ENCODE measurements at regions not wholly inside any gene's neighbourhood (a gene's known extent, or its start where the extent isn't known, plus 50 kb on each side); places are given as distances from the start of the nearest gene placed in this dataset.

DNA sequence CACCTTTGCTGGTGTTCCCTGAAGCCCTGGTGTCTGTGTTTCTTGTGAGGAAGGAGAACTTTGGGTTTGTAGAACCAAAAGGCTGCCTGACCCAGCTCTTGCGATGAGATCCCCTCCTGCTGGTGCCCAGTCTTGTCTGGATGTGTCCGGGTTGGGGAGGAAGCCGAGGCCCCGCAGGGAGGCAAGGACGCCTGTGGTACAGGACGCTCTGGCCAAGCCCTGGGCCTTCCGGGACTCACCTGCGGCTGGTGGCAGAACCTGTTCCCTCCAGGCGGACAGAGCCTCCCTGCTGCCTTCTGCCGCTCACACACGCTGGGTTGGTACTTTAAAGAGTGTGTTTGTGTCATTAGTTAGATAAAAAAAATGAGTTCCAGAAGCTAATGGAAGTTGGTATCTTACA is 616.2 kb downstream of the GALR1 start:
- no peak for DNase-seq (ENCODE audit: low spot score)
- intact Hi-C loops (cut with DNase I) = no loop called here

DNA sequence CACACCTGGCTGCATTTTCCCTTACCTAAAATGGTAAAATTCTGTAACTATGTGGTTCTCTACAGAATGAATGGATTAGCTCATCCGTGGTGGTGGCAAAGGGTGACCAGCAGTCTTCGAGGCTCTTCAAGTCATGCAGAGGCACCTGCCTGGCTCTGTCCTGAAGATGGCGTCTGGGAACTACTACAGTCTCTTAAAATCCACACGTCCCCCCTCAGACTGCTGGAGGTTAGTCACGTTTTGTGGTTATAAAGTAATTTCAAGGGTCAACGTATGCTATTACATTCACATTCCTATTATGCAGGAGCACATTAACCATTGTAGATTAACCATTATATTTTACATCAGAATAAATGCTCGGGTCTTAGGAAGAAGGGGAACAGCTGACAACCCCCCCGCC is 616.7 kb downstream of the GALR1 start:
- no peak for DNase-seq (ENCODE audit: low spot score)
- intact Hi-C loops (cut with DNase I) = no loop called here

DNA sequence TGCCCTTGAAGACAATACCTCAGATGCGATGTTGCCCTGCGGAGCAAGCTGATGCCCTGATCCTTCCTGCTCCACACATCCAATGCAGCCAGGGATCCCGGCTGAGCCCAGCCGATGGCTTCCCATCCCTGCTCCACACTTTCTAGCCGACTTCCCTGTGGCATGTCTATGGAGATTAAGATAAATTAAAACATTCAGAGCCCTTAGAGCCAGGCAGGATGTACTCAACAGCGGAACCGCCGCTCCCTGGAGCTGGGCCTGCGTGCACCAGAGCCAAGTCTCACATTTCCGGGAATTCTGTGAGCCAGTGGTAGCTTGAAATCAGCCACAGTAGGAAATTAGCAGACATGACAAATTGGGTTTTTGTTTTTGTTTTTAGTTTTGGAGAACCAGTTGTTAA is 620.6 kb downstream of the GALR1 start:
- DNase-seq (ENCODE audit: low spot score) = no peak
- intact Hi-C loops (cut with DNase I) = no loop called here

DNA sequence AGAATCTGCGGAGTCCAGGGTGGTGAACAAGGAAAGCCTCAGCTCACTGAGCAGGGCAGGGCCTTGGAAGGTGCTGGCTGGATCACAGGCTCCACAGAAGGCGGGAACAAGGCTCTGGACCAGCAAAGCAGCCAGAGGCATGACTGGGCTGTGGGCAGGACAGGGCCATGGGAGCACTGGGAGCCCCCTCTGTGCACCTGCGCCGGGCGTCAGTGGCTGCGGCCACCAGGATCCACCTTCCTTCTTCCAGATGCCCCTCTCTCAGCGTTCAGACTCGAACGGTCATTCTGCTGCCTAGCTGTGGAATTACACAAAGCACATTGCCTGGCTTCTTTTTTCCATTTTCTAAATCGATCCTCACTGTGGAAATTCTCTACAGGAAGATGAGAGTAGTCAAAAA is 621.2 kb downstream of the GALR1 start:
- intact Hi-C loops (cut with DNase I) = no loop called here
- no peak for DNase-seq (ENCODE audit: low spot score)

DNA sequence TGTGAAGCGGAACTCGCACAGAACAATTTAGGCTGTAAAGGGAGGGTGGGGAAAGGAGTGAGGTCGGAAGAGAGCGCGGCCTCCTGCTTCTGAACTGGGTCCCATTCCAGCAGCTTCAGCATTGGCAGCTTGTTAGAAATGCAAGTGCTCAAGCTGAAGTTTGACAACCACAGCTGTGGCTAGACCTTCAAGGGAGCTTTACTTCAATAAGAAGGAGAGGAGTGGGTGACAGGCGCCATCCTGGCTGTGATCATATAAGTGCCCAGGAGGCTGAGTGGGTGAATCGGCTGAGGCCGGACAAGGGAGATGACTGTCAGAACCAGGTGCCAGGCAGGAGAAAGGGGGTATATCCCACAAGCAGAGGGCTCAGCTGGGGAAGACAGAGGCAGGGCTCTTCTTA is 622.5 kb downstream of the GALR1 start:
- intact Hi-C loops (cut with DNase I) = no loop called here
- DNase-seq (ENCODE audit: low spot score) = no peak

DNA sequence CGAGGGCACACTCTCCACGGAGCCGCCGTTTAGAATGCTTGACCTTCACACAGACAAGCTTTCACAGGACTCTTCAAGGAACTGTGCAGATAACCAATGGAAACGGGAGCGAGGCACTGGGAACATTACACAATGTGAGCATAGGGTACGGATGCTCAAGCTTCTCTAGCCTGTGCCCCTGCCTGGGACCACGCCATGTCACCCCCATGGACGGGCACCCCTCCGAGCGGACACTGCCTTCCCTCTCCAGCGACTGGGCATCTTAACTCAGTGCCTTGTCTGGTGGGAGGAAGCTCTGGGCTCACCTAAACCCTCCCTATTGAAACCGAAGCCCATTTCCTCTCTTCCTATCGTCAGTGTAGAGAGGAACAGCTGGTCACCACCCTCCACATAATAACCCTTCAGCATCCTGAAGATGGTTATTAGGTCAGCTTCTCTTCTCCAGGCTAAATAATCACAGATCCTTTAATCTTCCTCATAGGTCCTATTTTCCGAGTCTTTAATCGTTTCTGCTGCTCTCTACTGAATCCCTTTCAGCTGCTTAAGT is 626.7 kb downstream of the GALR1 start:
- DNase-seq (ENCODE audit: low spot score) = no peak
- intact Hi-C loops (cut with DNase I) = no loop called here

DNA sequence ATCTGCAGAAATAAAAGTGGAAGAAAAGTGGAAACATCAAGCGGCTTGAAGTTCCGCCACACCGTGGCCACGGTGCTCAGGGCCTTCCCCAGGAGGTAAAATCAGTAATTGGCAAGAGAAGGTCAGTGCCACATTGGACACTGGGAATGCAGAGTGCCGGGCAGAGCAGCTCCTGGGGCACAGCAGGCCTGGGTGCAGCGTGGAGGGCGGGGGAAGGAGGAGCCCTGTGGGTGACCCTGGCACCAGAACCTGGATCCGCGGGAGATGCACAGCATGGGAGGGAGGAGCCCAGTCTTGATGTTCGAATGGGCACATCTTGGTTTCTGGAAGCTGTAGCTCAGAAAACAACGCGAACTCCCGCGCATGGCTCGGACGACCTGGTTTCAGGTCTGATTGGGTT is 630.2 kb downstream of the GALR1 start:
- no peak for DNase-seq (ENCODE audit: low spot score)
- intact Hi-C loops (cut with DNase I) = no loop called here

DNA sequence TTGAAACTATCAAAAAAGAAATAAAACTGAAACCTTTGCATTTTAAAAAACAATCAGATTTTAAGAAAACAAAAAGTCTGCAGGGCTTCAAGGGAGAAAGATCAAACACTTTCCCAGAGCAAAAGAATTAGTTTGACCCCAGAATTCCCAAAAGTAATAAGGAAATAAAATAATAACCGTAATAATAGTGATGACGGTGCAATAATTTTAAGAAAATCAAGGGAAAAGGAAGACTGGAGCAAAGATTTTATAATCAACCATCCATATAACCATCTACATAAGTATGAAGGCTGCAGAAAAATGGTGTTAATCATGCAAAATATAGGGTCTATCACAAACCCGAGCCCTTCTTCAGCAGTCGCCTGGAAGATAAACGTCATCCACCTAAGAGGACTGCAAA is 634.8 kb downstream of the GALR1 start:
- no peak for DNase-seq (ENCODE audit: low spot score)
- intact Hi-C loops (cut with DNase I) = no loop called here

DNA sequence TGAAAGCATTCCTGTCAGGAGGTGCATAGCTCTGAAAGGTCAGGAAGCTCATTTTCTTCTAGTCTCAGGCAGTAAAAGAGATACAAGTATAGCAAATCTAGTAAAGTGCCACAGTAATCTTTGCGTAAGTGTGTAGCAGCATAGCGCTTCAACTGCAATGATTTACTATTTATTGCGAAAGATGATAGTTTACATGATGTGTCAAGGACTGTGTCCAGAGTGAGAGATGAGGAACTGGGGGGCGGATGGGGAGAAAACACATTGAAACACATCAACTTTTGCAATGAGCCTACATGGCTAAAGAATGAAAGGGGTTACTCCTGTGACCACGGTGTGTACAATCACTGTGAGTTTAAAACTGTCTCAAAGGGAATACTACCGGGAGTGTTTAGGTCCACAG is 644.4 kb downstream of the GALR1 start:
- intact Hi-C loops (cut with DNase I) = no loop called here
- DNase-seq (ENCODE audit: low spot score) = no peak

DNA sequence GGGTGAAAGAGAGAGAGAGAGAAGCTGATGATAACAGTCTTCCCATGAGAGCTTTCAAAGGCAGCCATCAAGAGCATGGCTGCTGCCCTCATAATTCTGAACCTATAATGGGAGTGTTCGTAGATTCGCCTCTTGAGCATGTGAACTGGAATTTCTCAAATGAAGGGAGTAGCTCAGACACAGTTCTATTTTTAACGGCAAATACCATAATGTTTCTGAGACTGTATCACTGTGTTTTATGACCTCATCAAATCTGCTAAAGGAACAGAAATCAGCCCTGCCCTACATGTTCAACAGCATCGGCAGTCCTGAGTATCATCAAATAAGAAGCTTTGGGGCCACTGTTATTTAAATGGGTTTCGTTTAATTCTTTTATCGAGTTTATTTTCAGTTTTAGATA is 645.6 kb downstream of the GALR1 start:
- intact Hi-C loops (cut with DNase I) = no loop called here
- DNase-seq (ENCODE audit: low spot score) = no peak

DNA sequence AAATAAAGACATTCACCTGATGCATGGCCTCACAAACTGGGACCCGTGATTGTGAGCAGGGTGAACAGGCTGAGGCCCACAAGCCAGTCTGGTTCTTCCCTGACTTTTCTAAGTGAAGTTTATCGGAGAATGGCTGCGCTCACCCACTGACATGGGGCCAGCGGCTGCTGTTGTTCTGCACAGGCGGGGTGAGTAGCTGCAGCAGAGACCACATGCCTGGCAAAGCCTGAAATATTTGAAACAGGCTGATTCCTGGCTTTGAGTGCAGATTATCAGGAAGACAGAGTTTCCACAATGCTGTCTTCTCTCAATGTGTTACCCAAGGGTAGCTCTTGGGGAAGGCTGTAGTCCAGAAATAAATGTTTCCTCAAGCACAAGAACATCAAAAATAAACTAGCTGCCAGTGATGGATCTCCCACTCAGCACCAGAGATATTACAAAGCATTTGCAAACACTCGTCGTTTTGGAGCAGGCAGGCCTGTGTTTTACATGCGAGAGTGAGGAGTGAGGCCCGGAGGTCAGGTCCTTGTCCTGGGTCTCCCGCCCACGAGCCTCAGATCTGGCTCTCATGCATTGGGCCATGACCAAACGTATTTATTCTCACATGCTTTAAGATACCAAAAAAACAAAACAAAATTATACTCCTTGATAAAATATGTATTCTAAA is 647.1 kb downstream of the GALR1 start:
- intact Hi-C loops (cut with DNase I) = no loop called here
- DNase-seq (ENCODE audit: low spot score) = no peak

DNA sequence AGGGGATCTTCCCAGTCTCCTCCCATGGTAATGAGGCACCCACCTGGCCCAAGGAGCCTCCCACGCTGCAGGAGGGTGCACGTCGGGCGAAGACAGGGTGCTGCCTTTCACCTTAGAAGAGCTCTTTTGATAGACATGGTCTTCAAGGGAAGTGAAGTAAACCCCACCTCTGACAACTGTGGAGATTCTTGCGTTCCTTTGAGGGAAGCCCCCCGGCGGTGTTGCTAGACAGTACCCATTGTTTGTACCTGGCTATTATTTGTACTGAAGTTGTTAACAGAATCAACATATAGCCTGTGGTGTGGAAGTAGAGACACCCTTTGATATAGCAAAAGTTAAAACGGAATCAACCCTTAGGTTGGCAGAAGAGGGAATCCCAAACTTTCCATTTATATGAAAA is 648.0 kb downstream of the GALR1 start:
- no peak for DNase-seq (ENCODE audit: low spot score)
- intact Hi-C loops (cut with DNase I) = no loop called here

DNA sequence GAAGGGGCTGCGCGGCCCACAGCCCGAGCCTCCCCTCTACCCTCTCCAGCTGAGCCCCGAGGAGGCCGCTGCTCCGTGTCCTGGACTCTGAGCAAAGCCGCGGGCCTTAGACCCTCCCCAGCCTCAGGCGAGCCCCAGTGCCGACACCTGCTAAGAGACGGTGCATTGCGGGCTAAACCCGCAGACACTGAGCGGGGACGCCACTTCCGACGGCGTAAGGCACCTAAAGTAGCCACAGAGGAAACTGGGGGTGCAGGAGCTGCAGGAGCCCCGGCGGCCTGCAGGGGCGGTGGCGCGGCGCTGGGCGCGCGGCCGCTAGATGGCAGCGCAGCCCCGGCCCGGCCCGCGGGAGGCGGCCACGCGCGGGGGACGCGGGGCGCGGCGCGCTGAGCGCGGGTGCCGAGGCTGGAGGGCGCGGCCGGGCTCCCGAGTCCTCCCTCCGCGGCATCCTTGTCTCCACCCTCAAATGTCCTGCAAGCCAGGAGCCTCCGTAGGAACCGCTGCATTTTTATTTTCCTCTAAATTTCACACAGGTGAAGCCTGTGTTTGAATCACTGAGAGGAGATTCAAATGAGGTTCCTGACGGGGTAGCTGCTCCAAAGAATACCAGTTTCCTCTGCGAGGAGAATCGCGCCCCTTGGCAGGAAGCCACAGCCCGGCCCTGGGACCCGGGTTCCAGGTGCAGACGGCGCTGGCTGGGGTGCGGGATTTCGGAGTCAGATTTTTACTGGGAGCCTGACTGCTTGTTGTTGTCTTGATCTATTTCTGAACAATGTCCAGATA is 650.5 kb downstream of the GALR1 start:
- intact Hi-C loops (cut with DNase I) = no loop called here
- DNase-seq (ENCODE audit: low spot score) = no peak

DNA sequence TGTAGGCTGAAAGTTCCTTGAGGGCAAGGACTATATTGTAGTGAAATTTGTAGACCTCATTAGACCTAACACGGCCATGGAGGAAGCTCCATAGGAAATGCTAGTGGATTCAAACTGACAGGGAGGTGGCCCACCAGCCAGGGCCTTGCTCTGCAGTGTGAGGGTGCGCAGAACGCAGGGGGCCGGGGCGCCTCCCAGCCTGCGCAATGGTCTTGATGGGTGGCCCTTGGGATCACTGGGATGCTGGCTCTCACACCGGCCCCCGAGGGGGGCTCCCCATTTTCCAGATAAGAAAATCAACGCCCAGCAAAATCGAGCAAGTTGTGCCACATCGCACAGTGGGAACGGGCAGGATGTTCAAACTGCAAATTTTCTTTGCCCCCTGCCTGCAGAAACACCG is 655.4 kb downstream of the GALR1 start:
- intact Hi-C loops (cut with DNase I) = no loop called here
- no peak for DNase-seq (ENCODE audit: low spot score)

DNA sequence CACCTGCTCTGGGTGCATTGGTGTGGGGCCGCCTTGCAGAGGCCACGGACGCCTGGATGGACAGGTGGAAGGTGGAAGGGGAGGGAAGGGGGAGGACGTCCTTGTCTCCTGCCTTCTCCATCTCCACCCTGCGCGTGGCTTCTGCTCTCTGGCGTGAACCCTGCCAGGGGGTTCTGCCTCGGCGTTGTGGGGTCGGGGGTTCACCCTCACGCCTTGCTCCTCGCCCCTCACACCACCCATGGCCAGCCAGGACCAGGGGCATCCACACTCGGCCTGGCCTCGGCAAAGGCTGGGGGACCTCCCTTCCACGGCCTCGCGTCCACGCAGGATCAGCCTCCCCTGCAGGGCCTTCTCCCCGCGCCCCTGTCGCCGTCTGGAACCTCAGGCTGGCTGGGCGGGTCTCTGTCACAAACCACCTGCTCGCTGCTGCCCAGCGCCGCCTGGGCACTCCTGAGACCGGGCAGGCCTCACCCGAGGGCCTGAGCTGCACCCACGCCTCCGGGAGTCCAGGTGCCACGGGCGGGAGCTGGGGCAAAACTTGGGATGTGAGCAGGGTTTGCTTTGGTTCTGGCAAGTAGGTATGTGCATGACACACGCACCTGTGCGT is 655.9 kb downstream of the GALR1 start:
- no peak for DNase-seq (ENCODE audit: low spot score)
- intact Hi-C loops (cut with DNase I) = no loop called here

DNA sequence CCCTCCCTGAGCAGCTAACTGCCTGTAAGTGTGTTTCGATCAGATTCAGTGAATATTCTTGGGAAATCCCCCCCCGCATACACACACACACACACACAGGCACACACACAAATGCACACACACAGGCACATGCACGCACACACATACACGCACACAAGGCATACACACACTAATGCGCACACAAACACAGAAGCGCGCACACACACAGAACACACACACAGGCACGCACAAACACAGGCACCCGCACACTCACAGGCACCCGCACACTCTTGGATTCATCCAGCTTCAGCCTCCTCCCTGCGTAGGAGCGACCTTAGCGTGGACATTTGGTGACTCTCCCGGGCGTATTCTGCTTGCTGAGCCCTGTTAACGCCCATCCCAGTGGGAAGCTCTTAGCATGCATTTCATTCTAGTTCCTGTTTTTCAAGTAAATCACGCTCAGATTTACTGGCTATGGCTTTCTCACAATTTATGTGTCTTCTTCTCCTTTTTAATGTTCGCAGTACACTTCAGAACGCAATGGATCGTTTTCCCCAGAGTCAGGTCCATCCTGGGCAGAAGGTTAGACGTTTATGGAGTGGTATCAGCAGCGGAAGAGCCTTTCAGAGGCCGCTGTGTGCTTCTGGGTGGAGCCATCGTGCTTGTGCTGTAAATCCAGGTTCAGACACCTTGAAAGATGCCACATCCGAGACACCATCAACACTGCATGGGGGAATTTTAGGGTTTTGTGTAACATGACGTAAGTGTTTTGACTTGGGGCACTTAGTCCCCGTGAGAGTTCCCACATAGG is 656.6 kb downstream of the GALR1 start:
- intact Hi-C loops (cut with DNase I) = no loop called here
- DNase-seq (ENCODE audit: low spot score) = no peak

DNA sequence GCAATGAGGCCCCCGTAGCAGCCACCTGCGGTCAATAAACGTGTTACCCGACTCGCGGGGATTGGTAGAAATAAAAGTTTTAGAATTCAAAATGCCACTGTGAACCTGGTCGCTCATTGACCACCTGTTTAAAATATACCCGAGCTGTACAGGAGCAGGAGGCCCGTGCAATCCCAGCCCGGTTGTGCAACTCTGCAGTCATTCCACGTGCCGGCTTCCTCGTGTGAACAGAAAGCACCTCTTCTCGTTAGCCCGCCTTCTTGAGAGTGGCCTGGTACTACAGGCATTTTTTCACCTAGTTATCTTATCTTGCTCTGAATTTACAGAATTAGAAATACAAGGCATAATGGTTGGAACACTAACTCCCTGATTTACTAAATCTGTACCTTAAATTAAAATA is 660.7 kb downstream of the GALR1 start:
- DNase-seq (ENCODE audit: low spot score) = no peak
- intact Hi-C loops (cut with DNase I) = no loop called here

DNA sequence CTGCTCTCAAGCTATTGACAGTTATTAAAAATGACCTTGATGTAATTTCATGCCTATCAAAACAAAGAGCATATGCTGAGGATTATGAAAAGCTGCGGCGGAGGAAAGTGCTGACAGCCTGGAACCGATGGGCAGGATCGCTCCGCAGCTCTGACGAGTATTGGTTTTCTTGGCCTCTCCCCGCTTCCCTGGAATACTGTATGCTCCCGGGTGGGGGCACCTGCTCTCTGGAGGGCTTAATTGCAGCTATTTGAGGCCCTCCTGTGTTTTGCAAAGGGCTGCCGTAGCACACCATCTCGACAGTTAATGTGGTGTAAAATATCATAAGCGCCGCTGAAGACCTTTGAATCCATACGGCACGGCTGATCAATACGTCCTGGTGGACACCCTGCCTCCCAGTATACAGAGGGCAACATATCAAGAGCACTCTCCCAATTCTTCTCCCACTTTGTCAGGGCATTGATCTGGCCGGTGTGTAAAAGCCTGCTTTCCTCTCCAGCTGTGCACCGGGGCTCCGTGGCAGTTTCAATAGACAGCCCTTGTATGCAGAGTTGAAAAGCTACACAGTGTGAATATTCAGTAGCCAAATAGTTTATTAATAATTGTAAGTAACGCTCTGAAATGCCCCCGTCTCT is 662.4 kb downstream of the GALR1 start:
- intact Hi-C loops (cut with DNase I) = no loop called here
- no peak for DNase-seq (ENCODE audit: low spot score)

DNA sequence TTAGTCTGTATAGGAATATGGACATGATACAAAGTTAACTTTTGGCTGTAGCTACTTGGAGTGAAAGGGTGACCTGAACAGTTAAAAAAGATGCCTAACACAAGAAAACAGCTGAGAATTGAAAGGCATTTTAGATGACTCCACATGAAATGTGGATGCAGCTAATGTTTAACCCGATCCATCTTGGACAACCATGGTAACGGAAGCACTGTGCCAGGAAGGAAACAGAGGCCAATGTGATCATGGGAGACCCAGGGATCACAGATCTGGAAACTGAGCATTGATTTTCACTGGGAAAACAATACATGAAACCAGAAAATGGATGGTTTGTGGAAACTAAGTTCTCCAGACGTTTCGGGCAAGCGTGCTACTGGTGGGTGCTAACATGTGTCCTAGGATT is 669.1 kb downstream of the GALR1 start:
- intact Hi-C loops (cut with DNase I) = no loop called here
- no peak for DNase-seq (ENCODE audit: low spot score)

DNA sequence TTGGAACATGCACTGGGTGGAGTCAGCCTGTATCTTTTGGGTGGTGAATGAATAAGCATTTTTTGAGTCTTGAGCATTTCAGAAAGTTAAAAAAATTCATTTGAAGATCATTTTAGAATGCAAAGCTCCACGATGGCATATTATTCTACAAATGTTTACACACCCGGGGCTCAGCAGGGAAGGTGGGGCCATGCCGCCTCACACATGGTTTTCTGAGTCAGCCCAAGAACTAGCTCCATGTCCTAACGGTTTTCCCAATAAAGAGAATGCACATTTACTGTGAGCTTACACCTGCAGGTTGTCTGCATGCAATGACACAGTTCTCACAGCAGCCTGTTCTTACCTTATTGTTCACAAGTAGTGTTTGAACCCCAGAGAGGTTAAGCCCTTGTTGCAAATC is 670.3 kb downstream of the GALR1 start:
- no peak for DNase-seq (ENCODE audit: low spot score)
- intact Hi-C loops (cut with DNase I) = no loop called here
